Panc1 (cell line): ENCODE measurements at regions not wholly inside any gene's neighbourhood (a gene's known extent, or its start where the extent isn't known, plus 50 kb on each side); places are given as distances from the start of the nearest gene placed in this dataset.

Source experiments
- ATAC-seq: fragments of 200-7000 bp; cut with Tn5 transposase; 2 replicates; pipeline ENCODE4 v1.9.1; 2020; ENCODE audit warnings: mild to moderate bottlenecking, moderate library complexity
- BruUV-seq: library from RNA; stranded (reverse); fragments of 400-500 nt; replicated peaks from 2 replicates; lab custom pipeline; 2021; lab: Mats Ljungman, UMichigan
- CTCF ChIA-PET: fragments of 300-600 bp; sonication (Branson Sonifier 250); formaldehyde crosslinking; loops from one replicate; lab custom pipeline; 2022; ENCODE audit warnings: antibody characterized with exemption; lab: Charles Lee
- POLR2A ChIA-PET: fragments of 300-600 bp; sonication (Branson Sonifier 250); formaldehyde crosslinking; loops from one replicate; lab custom pipeline; 2022; ENCODE audit warnings: antibody characterized with exemption; lab: Charles Lee
- DNase-seq: peaks from one replicate; pipeline ENCODE4 v3.0.0-alpha.2; 2010; ENCODE audit warnings: low read depth, low spot score
- H3K27ac ChIP-seq: 2 replicates; pipeline ENCODE4 v1.5.1; 2011; ENCODE audit warnings: mild to moderate bottlenecking, low read length, inconsistent platforms
- H3K27me3 ChIP-seq: fragments of 200-500 bp; sonication (Bioruptor generic); 2 replicates; pipeline ENCODE4 v1.6.0; 2014; ENCODE audit warnings: low read length, inconsistent platforms; ENCODE audit not compliant: control insufficient read depth, insufficient read depth
- H3K36me3 ChIP-seq: fragments of 200-500 bp; sonication (Bioruptor generic); 2 replicates; pipeline ENCODE4 v1.5.1; 2014; ENCODE audit warnings: inconsistent platforms, mild to moderate bottlenecking, low read length, moderate library complexity; ENCODE audit not compliant: control insufficient read depth, insufficient read depth
- H3K4me1 ChIP-seq: 2 replicates; pipeline ENCODE4 v1.5.1; 2011; ENCODE audit warnings: inconsistent platforms, mild to moderate bottlenecking, low read length, moderate library complexity; ENCODE audit not compliant: control insufficient read depth, insufficient read depth
- H3K4me3 ChIP-seq, 2 experiments: 2 replicates each; pipeline ENCODE4 v1.5.1; 2011 to 2012; ENCODE audit warnings: low read depth in 2 of 2, low read length in 2 of 2, mild to moderate bottlenecking in 2 of 2, inconsistent platforms in 1 of 2, moderate library complexity in 1 of 2
- H3K9me3 ChIP-seq: fragments of 200-500 bp; sonication (Bioruptor generic); 2 replicates; pipeline ENCODE4 v1.5.1; 2014; ENCODE audit warnings: low read depth, mild to moderate bottlenecking, inconsistent platforms, low read length, moderate library complexity; ENCODE audit not compliant: control insufficient read depth, insufficient read depth
- CTCF ChIP-seq: fragments of 450-650 bp; IDR thresholded peaks from 2 replicates; pipeline ENCODE4 v1.5.1; 2017; ENCODE audit warnings: mild to moderate bottlenecking
- POLR2AphosphoS5 ChIP-seq: IDR thresholded peaks from 2 replicates; pipeline ENCODE4 v1.6.1; 2012; ENCODE audit warnings: mild to moderate bottlenecking, low read depth, low read length, moderate library complexity
- REST ChIP-seq, 2 experiments: IDR thresholded peaks; 2 replicates each; pipeline ENCODE4 v1.6.1; 2011 to 2012; ENCODE audit warnings: low read depth in 2 of 2, control low read depth in 1 of 2, low read length in 1 of 2, mild to moderate bottlenecking in 1 of 2, moderate library complexity in 1 of 2; ENCODE audit not compliant: insufficient read depth in 1 of 2
- SIN3A ChIP-seq: IDR thresholded peaks from 2 replicates; pipeline ENCODE4 v1.6.1; 2012; ENCODE audit warnings: low read depth, mild to moderate bottlenecking, low read length, moderate library complexity, borderline replicate concordance; ENCODE audit not compliant: insufficient read depth
- TCF7L2 ChIP-seq: IDR thresholded peaks from 2 replicates; pipeline ENCODE4 v1.6.1; 2011; ENCODE audit warnings: mild to moderate bottlenecking, low read depth, low read length, inconsistent platforms
- in situ Hi-C: cut with HindIII; loops from 2 replicates; pipeline ENCODE4 v1.10.0; 2016; ENCODE audit warnings: low sequenced_read_pairs, low pct_unique_long_range_greater_than_20kb
- intact Hi-C: fragments of 100-400 bp; cut with micrococcal nuclease; formaldehyde crosslinking; loops from one replicate; pipeline ENCODE4 v1.10.0; 2022; ENCODE audit not compliant: unreplicated experiment

- no peaks in the 10 kb centered on the region for H3K27me3 ChIP-seq
Observed at GRCh38 chr10:60555700-60556099, 166.0 kb upstream of the ANK3 start.

GRCh38 chr10:60549686-60550085, 160.0 kb upstream of the ANK3 start:
- ChIA-PET POLR2A (no interaction called here), CTCF (no interaction called here)
- H3K27me3 ChIP-seq: no peaks in the 10 kb centered on the region
- intact Hi-C loops: loop anchor here (1.0 to 5.0 kb wide), 2 partner anchors 98 to 218 kb away; no protein-coding TSS in a partner anchor
- TF ChIP-seq REST (IDR thresholded peaks at IDR 0.05; ENCODE audit: insufficient read depth in 1 of 2, low read depth in 2 of 2, low read length in 1 of 2): no peak
- peak; percentile 63; the same call in 1 of the 2 replicates for TF ChIP-seq CTCF
- no peak for TF ChIP-seq SIN3A
- TF ChIP-seq TCF7L2: no peak
- H3K4me1 ChIP-seq: no peaks in the 10 kb centered on the region
- H3K4me3 ChIP-seq: no peak overlapping the region
- no peak overlapping the region for H3K27ac ChIP-seq
- 0 out of 2 replicates have a peak, but pooled peaks cover 4% of the 10 kb centered on the region for H3K9me3 ChIP-seq
- no peak for DNase-seq
- peak; percentile 84 for ATAC-seq
- no TSS peak for BruUV-seq
- in situ Hi-C loops: no loop called here
- H3K36me3 ChIP-seq: no peaks in the 10 kb centered on the region

More at GRCh38 chr10:60555700-60556099, 166.0 kb upstream of the ANK3 start:
- in situ Hi-C loops: no loop called here
- H3K4me3 ChIP-seq: no peak overlapping the region
- no peak overlapping the region for H3K27ac ChIP-seq
- ChIA-PET CTCF (no interaction called here), POLR2A (no interaction called here)
- DNase-seq (no peak), ATAC-seq (no peak)
- intact Hi-C loops: no loop called here
- no TSS peak for BruUV-seq
- no peaks in the 10 kb centered on the region for H3K4me1 ChIP-seq
- H3K9me3 ChIP-seq: 0 out of 2 replicates have a peak, but pooled peaks cover 4% of the 10 kb centered on the region
- no peaks in the 10 kb centered on the region for H3K36me3 ChIP-seq
- TF ChIP-seq CTCF: 0 out of 2 replicates have a peak, but pooled peaks have one; percentile 6
- no peak for TF ChIP-seq TCF7L2
- no peak for TF ChIP-seq SIN3A
- TF ChIP-seq POLR2AphosphoS5: no peak
